MM.1S (cell line): ENCODE measurements at regions not wholly inside any gene's neighbourhood (a gene's known extent, or its start where the extent isn't known, plus 50 kb on each side); places are given as distances from the start of the nearest gene placed in this dataset.

ENCODE experiments used
- DNase-seq: peaks from one replicate; pipeline ENCODE4 v3.0.0-alpha.2; 2015
- H2AFZ ChIP-seq: fragments of 300-600 bp; sonication (generic); 2 replicates; pipeline ENCODE4 v1.6.0; 2016; ENCODE audit warnings: antibody characterized with exemption, low read length
- H3F3A ChIP-seq: fragments of 300-600 bp; sonication (generic); 2 replicates; pipeline ENCODE4 v1.6.1; 2016; ENCODE audit warnings: mild to moderate bottlenecking, antibody characterized with exemption, low read length, moderate library complexity, mixed read lengths; ENCODE audit not compliant: insufficient read depth
- H3K27ac ChIP-seq: fragments of 300-600 bp; sonication (generic); 2 replicates; pipeline ENCODE4 v1.5.1; 2016; ENCODE audit warnings: mild to moderate bottlenecking, low read length
- H3K27me3 ChIP-seq: fragments of 300-600 bp; sonication (generic); replicated peaks from 2 replicates; pipeline ENCODE4 v1.6.0; 2016; ENCODE audit warnings: low read length; ENCODE audit not compliant: insufficient read depth
- H3K36me3 ChIP-seq: fragments of 300-600 bp; sonication (generic); replicated peaks from 2 replicates; pipeline ENCODE4 v1.6.1; 2016; ENCODE audit warnings: mild to moderate bottlenecking, low read length, mixed read lengths; ENCODE audit not compliant: insufficient read depth
- H3K4me1 ChIP-seq: fragments of 300-600 bp; sonication (generic); 2 replicates; pipeline ENCODE4 v1.6.1; 2016; ENCODE audit warnings: low read length, mixed read lengths
- H3K4me2 ChIP-seq: fragments of 300-600 bp; sonication (generic); 2 replicates; pipeline ENCODE4 v1.6.0; 2016; ENCODE audit warnings: low read depth, low read length
- H3K4me3 ChIP-seq: fragments of 300-600 bp; sonication (generic); 2 replicates; pipeline ENCODE4 v1.5.1; 2016; ENCODE audit warnings: low read length, mixed read lengths
- H3K79me2 ChIP-seq: fragments of 300-600 bp; sonication (generic); 2 replicates; pipeline ENCODE4 v1.6.1; 2016; ENCODE audit warnings: mixed run types, low read length, mixed read lengths
- H3K9ac ChIP-seq: fragments of 300-600 bp; sonication (generic); 2 replicates; pipeline ENCODE4 v1.6.1; 2016; ENCODE audit warnings: low read length, mixed read lengths
- H3K9me2 ChIP-seq: fragments of 300-600 bp; sonication (generic); replicated peaks from 2 replicates; pipeline ENCODE4 v1.6.1; 2016; ENCODE audit warnings: mild to moderate bottlenecking, low read length, mixed read lengths; ENCODE audit not compliant: insufficient read depth
- H3K9me3 ChIP-seq: fragments of 300-600 bp; sonication (generic); replicated peaks from 2 replicates; pipeline ENCODE4 v1.6.1; 2016; ENCODE audit warnings: mild to moderate bottlenecking, low read length, mixed read lengths; ENCODE audit not compliant: insufficient read depth
- H4K20me1 ChIP-seq: fragments of 300-600 bp; sonication (generic); 2 replicates; pipeline ENCODE4 v1.6.1; 2016; ENCODE audit warnings: mild to moderate bottlenecking, low read length, moderate library complexity, mixed read lengths; ENCODE audit not compliant: insufficient read depth
- CTCF ChIP-seq: fragments of 300-600 bp; sonication (generic); IDR thresholded peaks from 2 replicates; pipeline ENCODE4 v1.5.1; 2016; ENCODE audit warnings: antibody characterized with exemption, low read length, mixed read lengths
- EZH2 ChIP-seq: fragments of 300-600 bp; sonication (generic); optimal IDR thresholded peaks from 2 replicates; pipeline ENCODE3; 2017; ENCODE audit warnings: low read depth, mild to moderate bottlenecking, antibody characterized with exemption, low read length, mixed read lengths
- EZH2phosphoT487 ChIP-seq: fragments of 300-600 bp; sonication (generic); IDR thresholded peaks from 2 replicates; pipeline ENCODE4 v1.6.1; 2018; ENCODE audit warnings: antibody characterized with exemption, low read length

- H3K27me3 ChIP-seq: no peaks in the 10 kb centered on the region
- H4K20me1 ChIP-seq: no peaks in the 10 kb centered on the region
- TF ChIP-seq CTCF: no peak
- no peak for TF ChIP-seq EZH2phosphoT487
- no peak for TF ChIP-seq EZH2
- H3K79me2 ChIP-seq: no peaks in the 10 kb centered on the region
- H3K27ac ChIP-seq: no peak overlapping the region
- no peak overlapping the region for H3K9ac ChIP-seq
- H3F3A ChIP-seq: no peaks in the 10 kb centered on the region
- no peaks in the 10 kb centered on the region for H3K9me2 ChIP-seq
- H3K4me3 ChIP-seq: no peak overlapping the region
- no peak overlapping the region for H2AFZ ChIP-seq
- no peak overlapping the region for H3K4me2 ChIP-seq
- no peaks in the 10 kb centered on the region for H3K36me3 ChIP-seq
- no peaks in the 10 kb centered on the region for H3K9me3 ChIP-seq
- no peaks in the 10 kb centered on the region for H3K4me1 ChIP-seq
- no peak for DNase-seq
These were observed 142.4 kb downstream of the LYPLAL1 start for GRCh38 chr1:219316066-219316465.

DNA sequence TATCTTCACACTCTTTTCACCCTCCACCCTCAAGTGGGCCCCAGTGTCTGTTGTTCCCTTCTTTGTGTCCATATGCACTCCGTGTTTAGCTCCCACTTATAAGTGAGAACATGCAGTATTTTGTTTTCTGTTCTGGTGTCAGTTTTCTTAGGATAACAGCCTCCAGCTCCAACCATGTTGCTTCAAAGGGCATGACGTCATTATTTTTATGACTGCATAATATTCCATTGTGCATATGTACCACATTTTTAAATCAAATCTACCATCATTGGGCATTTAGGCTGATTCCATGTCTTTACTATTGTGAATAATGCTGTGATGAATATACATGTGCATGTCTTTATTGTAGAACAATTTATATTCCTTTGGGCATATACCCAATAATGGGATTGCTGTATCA, 140.3 kb downstream of the LYPLAL1 start:
- H3K9ac ChIP-seq: no peak overlapping the region
- H3K4me1 ChIP-seq: no peaks in the 10 kb centered on the region
- no peak overlapping the region for H3K4me3 ChIP-seq
- no peak for DNase-seq
- H4K20me1 ChIP-seq: no peaks in the 10 kb centered on the region
- H2AFZ ChIP-seq: no peak overlapping the region
- no peaks in the 10 kb centered on the region for H3K9me3 ChIP-seq
- H3K9me2 ChIP-seq: no peaks in the 10 kb centered on the region
- no peak overlapping the region for H3K27ac ChIP-seq
- no peaks in the 10 kb centered on the region for H3F3A ChIP-seq
- no peak overlapping the region for H3K4me2 ChIP-seq
- H3K79me2 ChIP-seq: no peaks in the 10 kb centered on the region
- TF ChIP-seq EZH2phosphoT487 (no peak), EZH2 (no peak), CTCF (no peak)
- H3K36me3 ChIP-seq: no peaks in the 10 kb centered on the region
- no peaks in the 10 kb centered on the region for H3K27me3 ChIP-seq

DNA sequence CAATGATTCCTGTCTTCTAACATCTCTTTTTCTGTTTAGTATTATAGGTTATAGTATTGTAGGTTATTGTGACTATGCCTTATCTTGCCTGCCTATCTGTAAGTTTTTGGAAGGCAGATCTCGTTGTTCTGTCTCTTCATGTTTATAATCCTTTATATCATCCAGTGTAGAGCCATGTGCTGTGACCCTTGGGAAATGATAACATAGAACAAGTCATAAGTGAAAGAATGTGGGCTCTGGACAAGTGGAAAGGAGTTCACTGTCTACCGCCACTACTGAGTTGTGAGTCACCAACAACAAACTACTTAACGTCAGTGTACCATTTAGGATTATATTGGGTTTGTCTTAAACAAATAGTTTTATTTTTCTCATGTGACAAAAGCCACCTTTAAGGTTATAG, 139.3 kb downstream of the LYPLAL1 start:
- H3K4me1 ChIP-seq: no peaks in the 10 kb centered on the region
- H3K9ac ChIP-seq: no peak overlapping the region
- TF ChIP-seq EZH2 (no peak), EZH2phosphoT487 (no peak), CTCF (no peak)
- H3K9me3 ChIP-seq: no peaks in the 10 kb centered on the region
- H2AFZ ChIP-seq: no peak overlapping the region
- H3K4me2 ChIP-seq: no peak overlapping the region
- DNase-seq: no peak
- no peaks in the 10 kb centered on the region for H3K36me3 ChIP-seq
- no peak overlapping the region for H3K4me3 ChIP-seq
- H3K9me2 ChIP-seq: no peaks in the 10 kb centered on the region
- H3F3A ChIP-seq: no peaks in the 10 kb centered on the region
- no peaks in the 10 kb centered on the region for H3K27me3 ChIP-seq
- H3K27ac ChIP-seq: no peak overlapping the region
- H4K20me1 ChIP-seq: no peaks in the 10 kb centered on the region
- no peaks in the 10 kb centered on the region for H3K79me2 ChIP-seq
